Hindlimb muscle (tissue), 1 donor: ENCODE measurements at regions not wholly inside any gene's neighbourhood (a gene's known extent, or its start where the extent isn't known, plus 50 kb on each side); places are given as distances from the start of the nearest gene placed in this dataset.

ENCODE experiments used
- DNase-seq: peaks from one replicate; pipeline ENCODE4 v3.0.0-alpha.2; 2013

DNA sequence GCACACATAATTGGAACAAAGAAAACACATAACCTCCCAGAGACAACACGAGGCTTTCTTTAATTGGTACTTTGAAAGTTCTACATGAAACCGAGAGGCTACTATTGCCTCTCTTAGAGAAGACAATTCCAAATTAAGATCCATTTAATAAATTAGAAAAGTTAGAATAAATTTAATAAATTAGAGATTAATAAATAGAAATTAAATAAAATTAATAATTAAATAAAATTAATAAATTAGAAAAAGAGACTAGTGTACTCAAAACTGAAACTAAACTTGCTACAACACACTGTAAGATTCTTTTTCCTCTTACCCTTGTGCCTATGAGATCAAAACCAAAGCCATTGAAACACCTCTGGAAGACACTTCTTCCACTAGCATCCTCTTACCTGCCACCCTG, 199.0 kb downstream of the URB2 start:
- DNase-seq = no peak

DNA sequence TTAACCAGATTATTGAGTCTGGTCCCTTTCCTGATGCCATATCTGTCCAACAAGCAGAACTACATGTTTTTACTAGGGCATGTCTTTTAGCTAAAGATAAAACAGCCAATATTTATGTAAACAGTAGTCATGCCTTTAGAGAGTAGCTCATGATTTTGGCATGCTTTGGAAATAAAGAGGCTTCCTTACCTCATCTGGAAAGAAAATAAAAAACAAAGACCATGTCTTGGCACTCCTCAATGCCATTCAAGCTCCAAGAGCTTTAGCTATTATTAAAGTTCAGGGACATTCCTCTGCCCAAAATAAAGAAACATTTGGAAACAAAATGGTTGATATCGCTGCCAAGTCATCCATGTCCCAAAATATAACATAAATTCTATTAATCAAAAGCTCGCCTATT, 202.4 kb downstream of the URB2 start:
- DNase-seq = no peak

DNA sequence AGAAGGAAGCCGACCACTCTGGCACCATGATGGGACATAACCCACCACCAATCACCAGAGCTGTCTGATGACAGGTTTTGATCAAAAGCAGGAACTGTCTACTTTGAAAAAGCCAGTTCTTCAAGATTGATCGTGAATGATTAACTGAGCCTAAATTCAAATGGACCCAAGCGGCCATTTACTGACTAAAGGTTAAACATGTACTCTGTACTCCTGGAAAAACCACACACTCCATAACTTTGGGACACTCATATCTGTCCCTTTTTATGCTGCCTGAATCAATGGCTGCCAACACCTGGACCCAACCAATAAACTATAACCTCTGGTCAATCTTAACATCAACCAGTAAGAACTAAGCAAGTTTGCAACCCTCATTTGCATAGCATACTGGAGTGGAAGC, 206.6 kb downstream of the URB2 start:
- no peak for DNase-seq

DNA sequence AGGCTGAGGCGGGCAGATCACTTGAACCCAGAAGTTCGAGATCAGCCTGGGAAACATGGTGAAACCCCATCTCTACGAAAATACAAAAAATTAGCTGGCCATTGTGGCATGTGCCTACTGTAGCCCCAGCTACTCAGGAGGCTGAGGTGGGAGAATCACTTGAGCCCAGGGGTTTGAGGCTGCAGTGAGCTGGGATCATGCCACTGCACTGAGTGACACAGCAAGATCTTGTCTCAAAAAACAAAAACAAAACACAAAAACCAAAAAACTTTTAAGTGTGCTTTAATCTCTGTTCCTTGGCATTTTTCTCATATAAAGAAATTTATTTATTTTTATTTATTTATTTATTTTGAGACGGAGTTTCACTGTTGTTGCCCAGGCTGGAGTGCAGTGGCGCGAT, 208.2 kb downstream of the URB2 start:
- DNase-seq = no peak

DNA sequence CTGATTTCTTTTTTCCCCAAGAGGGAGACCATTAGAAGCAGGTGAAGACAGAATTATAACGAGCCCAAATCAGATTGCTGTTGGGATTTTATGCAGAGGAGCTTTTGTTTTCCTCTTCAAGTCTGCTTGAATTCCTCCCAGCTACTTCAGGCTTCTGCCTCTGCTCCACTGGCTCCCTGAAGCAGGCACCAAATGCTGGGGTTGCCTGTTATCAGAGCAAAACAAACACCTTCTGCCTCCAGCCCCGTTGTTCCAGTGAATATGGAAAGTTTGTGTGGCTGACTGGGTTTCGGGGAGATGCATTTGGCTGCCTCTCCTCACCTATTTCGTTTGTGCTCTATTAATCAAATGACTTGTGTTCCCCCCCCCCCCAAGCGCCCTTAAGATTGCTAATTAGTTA, 209.2 kb downstream of the URB2 start:
- no peak for DNase-seq

DNA sequence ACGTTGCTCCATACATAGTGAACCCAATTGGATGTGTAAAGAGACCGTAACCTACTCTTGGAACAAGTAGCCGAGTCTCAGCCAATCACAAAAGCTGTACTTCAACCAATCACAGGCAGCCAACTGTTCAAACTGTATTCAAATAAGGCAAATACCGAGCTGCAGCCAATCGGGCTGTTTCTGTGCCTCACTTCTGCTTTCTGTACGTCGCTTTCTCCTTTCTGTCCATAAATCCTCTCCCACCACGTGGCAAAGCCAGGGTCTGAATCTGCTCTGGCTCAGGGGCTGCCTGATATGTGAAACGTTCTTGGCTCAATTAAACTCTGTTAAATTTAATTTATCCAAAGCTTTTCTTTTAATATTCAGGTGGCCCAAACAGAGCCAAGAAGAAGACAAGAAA, 210.3 kb downstream of the URB2 start:
- DNase-seq = no peak

DNA sequence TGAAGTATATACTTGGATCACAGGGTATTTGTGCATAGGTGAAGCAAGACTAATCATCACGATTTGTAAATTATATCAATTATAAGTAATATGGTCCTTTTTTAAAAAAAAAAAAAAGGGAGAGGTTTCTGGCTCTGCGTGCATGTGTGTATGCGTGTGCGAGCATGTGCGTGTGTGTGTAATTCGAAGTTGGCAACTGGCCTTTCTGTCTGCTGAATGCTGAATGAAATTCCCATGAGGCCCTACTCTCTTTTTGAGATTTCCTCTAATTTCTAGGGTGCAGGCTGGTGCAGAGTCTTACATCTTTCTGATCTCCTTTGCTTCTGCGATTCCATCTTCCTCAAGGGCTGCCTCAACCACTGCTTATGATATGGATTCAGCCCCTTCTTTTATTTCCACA, 212.2 kb downstream of the URB2 start:
- no peak for DNase-seq

DNA sequence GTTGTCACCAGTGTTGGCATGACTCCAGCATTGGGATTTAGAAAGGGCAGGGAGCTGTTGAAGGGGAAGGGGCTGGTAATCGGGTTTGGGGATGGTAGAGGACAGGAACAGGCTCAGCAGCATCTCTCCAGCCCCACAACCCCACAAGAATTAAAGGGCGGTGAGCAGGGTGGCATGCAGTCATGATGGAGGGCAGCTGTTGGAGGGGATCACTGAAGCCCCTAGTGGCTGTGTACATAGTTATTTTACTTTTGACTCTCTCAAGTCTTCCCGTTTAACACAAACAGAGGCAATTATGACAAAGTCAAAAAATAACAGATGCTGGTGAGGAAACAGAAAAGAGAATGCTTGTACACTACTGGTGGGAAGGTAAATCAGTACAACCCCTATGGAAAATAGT, 213.8 kb downstream of the URB2 start:
- DNase-seq = no peak

DNA sequence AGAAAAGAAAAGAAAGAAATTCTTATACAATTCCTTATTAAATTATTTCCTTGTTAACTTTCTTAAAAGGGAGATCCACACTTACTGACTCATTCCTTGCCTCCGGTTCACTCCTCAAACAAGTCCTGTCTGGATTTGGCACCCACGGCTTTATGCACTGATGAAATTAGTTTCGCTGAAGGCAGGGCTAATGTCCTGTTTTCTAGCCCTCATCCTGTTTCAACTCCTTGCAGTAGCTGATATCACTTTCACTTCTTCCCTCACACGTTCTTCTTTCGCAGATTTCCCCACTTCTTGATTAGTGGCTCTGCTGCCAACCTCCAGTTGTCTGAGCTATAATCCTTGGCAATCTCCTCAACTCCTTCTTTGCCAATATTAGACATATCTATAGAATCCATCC, 215.2 kb downstream of the URB2 start:
- DNase-seq = no peak

DNA sequence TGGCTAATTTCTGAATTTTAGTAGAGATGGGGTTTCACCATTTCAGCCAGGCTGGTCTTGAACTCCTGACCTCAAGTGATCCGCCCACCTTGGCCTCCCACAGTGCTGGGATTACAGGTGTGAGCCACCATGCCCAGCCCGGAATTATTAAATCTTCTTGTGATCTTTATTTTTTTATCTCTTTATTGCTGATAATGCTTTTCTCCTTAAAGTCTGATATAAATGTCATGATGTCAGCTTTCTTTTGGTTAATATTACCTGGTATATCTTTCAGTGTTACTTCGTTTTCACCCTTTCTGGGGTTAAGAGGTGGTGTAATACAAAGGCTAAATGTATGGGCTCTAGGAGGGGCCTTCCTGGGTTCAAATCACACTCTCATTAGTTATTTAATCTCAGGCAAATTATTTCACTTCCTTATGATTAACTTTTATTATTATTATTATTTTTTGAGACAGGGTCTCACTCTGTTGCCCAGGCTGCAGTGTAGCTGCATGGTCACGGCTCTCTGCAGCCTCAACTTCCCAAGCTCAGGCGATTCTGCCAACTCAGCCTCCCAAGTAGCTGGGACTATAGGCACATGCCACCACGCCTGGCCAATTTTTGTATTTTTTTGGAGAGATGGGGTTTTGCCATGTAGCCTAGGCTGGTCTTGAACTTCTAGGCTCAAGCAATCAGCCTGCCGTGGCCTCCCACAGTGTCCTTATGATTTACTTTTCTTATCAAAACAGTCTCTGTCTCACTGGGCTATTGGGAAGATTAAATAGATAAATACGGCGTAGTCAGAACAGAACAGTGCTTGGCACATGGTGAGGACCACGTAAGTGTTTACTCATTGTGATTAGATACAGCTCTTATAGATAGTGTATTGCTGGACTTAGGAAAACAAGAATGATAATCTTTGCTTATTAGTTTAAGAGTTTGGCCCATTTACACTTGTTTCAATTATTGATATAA, 216.5 kb downstream of the URB2 start:
- no peak for DNase-seq

DNA sequence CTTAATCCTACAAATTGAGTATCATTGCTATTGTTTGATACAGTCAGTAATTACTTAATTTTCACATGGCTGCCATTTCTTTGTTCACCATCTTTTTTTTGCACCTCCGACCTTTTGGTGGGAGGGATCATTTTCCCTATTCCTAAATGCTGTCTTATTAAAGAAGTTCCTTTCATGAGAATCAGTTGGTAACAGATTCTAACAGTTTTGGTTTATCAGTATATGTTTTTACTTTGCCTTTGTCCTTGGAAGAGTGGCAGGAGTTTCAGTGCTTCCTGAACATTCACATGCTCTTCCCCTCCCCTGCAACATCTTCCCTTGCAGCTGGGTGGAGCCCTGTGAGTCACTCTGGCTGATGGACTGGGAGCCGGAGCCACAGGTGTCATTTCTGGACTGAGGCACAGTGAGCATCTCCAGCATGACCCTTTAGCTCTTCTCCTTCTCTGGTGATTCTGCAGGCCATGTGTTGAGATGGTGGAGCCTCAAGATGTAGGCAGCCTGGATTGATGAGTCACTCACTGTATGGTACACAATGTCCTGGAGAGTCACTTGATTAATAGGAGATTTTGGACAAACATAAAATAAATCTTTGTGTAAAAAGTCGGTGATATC, 217.7 kb downstream of the URB2 start:
- no peak for DNase-seq

DNA sequence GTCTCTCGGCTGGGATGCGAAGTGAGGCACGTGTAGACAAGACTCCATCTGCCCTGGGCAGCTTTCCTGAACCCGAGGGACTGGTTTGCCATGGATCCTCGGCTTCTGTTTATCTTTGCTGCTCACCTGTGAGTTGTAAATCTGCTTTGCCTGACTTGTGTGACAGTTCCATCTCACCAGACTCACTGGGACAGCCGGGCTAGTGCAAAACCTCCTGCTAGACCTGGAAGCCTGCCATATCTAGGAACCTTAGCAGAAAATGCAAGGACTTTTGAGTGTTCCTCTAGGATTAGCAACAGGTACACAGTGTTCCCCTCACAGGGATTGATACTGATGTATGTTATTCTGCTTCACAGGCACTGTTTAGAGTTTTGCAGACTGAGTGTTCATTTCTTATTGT, 218.6 kb downstream of the URB2 start:
- DNase-seq = no peak

DNA sequence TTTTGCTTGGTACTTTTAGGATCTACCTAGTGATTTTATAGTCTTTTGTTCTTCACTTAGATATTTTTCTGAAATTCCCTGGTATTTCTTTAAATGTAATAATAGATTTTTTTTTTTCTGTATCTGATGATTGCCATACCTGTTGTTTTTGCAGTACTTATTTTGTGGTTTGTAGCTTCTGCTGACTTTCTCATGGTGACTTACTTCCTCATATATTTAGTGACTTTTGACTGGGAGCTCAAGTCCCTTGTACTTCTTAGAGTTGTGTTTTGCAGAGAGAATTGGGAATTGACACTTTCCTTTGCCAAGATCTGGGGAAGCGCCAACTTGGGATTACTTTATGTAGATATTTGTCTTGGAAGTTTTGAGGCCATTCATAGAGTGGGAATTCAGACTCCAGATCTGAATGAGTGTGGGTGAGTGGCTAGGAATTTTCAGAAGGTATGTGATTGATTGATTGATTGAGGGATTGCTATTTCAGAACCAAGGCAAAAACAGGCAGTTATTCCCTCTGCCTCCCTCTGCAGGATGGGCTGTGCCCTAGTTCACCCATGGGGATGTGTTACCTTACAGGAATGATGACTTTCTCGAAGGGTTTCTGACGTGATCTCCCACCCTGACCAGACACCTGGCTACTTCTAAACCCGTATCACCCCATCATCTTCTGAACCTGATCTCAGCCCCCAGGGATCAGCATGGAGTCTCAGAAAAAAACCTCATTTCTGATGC, 219.5 kb downstream of the URB2 start:
- DNase-seq = no peak

DNA sequence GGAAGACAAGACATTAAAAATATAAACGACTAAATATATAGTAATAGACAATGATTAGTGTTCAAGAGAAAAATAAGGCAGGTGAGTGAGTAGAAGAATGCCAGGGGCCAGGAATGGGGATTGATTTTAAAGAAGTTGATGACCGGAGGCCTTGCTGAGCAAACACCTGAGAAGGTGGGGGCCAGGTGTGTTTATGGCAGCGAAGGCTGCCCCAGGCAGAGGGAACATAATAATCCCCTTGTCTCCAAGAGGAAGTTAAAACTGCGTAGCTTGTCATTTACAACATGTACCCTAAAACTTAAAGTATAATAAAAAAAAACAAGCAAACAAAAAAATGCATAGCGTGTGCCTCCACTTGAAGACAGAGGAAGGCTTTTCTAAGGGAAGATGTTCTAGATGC, 220.3 kb downstream of the URB2 start:
- no peak for DNase-seq

DNA sequence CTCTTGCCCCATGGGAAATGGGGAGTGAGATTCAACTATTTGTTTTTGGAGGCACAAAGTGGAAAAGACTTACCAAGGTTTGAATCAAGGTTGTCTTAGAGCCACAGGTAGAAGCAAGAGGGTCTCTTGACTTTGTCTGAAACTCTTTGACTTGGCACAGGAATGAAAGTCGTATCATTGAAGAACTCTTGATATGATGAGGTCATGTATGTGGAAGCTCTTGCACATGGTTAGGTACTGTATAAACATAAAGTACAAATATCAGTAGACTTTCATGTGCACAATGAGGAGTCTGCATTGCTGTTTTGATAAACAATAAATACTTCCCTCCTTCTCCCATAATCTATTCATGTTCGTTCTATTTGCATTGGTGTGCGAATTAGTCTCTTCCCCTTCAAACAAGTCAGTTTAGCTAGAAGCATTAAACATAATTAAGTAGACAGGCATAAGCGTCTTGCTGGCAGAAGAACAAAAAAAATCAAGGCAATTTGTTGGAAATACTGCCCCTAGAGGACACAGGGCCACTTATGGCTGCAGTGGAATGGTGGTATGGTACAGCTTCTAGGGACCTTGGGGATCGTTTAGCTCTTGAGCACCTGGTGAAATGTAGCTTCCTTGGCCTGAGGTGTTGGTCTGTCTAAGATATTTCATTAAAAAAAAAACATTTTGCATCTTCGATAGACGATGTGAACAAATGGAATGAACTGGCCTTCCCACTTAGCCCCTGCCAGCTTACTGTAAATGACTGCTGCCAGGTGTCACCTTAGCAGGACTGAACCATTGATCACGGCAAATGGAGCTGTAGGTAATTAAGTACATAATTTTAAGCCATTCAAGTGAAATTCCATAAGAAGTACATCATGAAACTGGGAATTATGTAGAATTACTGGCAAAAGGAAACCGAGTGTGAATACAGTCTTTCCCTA, 218.0 kb upstream of the GALNT2 start:
- no peak for DNase-seq

DNA sequence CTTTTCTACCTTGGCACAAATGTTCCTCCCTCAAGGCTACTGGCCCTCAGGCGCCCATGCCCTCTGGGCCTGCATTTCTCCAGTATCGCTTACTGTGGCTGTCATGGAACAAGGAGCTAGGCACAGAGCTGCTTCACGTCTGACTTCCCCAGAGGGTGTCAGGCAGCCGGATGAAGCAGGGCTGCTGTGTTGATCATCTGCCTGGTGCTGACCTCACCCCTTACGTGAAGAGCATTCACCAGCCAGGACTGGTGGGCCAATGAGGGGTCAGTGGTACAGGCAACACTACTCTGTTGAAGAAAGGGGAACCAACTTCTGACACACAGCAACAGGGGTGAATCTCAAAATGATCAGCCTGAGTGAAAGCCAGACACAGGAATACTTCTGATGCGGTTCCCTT, 215.5 kb upstream of the GALNT2 start:
- no peak for DNase-seq

DNA sequence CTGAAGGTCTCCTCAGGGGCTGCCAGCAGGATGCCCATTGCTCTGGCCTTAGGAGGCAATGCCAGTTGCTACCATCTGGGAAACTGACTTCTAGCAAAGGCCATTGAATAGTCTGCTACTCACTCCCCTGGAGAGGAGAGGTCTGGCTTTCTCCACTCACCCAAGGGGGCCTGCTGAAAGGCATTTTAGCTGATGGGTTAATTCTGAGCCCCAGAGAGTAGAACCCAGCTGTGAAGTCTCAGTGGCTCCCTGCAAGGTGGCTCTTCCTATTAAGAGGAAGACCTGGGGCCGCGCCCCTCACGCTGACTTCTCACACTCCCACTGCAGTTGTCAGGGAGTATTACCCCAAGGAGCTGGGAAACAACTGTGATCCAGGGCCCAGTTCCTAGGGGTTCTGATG, 213.3 kb upstream of the GALNT2 start:
- DNase-seq = no peak

DNA sequence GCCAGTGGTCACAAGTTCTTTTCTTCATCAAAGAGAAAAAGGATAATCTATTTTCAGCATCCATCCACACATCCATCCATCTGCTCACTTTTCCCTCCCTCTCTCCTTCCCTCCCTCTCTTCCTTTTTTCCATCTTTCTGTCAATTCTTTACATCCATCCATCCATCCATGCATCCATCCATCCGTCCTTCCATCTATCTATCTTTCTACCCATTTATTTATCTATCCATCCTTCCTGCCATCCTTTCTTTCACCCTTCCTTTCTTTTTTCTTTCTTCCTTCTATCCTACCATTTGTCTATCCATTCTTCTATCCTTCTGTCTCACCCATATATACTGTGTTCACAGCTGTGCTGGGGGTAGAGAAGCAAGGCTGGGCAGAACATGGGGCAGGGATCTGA, 212.4 kb upstream of the GALNT2 start:
- no peak for DNase-seq

DNA sequence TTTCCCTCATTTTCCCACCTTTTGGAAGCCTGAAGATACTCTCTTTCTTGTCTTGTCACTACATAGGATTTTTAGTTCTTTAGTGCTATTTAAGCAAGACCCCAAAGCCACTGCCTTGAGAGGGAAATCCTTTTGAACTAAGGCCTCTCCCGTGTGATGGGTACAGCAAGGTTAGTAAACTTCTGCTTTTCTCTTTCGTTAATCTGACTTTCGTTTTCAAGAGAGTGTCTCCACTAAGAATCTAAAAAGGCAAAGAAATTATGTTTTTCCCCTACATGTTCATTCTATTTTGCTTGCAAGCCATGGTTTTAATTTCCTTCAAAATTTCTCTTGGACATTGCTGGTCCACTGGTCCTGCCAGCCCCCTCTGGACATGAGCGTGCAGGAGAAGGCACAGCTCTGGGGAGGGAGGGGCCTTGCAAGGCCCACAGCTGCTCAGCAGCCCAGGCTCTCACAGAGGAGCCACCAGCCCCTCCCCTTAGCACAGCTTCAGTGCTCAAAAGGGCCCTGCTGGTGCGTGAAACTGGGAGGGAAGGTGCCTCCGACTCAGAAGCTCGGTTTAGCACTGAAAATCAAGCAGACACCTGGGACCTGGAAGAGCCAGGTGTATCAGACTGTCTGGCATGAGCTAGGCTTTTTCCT, 210.9 kb upstream of the GALNT2 start:
- no peak for DNase-seq

DNA sequence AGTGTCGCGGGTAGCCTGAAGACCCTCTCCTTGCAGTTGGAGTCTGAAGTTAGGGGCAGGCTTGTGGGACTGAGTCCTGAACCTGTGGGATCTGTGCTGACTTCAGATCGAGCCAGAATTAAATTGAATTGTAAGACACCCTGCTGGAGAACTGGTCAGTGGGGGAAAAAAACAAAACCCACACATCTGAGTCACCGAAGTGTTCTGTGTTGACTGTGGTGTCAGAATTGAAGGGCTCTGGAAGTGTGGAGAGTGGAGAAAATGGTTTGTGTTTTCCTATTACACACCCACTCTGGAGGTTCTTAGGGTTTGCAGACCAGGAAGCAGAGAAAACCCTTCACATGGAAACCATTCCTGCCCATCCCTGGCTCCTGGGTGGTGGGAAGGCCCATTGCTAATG, 209.5 kb upstream of the GALNT2 start:
- no peak for DNase-seq

DNA sequence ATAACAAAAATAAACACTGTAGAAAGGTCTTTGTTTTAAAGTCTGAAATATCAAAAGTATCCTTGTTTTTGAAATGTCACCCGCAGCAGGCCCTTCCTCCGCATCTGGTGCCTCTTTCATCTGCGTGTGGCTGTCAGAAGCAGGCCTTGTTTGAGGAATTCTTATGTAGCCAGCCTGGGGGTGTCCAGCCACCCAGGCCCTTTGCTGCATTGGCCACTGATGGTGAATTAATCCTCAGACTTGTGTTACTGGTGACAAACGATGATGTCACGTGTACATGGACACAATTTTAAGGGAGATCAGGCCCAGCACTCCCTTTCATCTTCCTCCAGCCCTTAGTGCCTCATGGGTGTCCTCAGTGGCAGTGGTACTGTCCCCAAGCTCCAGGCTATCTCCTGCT, 208.0 kb upstream of the GALNT2 start:
- DNase-seq = no peak

DNA sequence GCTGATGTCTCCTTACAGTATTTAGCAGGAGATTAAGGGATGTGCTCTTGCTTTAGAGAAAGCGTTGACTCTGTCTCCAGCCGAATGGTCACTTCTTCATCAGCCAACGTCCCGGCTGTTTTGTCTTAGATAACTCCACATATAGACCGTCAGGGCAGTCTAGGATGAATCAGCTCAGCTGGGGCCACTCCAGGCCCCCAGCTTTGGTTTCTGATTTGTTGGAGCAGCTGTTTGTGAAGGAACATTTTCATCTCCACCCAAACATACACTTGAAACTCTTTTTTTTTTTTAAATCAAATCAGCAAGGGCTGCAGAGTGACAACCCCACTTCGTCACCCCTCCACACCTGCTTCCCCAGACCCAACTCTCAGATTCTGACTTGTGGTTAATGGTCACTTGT, 206.1 kb upstream of the GALNT2 start:
- no peak for DNase-seq
